NCI-H2029 treated with DMSO at 0.1 percent for 48 hours (cell line): ENCODE measurements at regions not wholly inside any gene's neighbourhood (a gene's known extent, or its start where the extent isn't known, plus 50 kb on each side); places are given as distances from the start of the nearest gene placed in this dataset.
A peak's percentile ranks its signal among the peaks of the same experiment; 100 is the strongest.

Source experiments
- DNase-seq: peaks from one replicate; lab custom pipeline; 2025; lab: John Stamatoyannopoulos, UW

DNA sequence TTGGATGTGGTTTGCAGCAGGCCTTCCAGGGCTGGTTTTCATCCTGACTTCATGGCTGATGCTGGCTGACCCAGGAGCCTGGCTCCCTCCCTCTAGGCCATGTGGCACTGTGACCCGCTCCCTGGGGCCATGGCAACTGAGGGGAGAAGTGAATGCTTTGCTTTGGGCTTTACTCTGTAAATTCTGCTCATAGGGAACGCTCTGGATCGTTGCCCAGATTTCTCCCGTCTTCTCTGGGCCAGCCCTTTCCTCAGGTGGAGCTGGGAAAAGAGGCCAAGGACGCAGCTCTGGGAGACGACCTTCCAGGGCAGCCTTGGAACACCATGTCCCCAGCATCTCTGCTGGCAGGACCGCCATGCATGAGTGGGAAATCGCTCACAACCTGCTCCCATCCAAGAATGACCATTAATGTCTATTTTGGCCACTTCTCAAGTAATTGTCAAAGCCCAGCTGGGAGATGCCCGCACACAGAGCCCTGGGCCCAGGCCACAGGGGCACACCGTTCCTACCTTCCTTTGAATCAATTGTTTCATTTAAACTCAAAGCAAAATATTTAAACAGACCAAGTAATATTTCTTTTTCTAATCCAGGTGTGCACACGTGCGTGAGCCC is 321.8 kb downstream of the TEX29 start:
- no peak for DNase-seq

GRCh38 chr13:111644750-111645149 is 324.3 kb downstream of the TEX29 start:
- DNase-seq = no peak

DNA sequence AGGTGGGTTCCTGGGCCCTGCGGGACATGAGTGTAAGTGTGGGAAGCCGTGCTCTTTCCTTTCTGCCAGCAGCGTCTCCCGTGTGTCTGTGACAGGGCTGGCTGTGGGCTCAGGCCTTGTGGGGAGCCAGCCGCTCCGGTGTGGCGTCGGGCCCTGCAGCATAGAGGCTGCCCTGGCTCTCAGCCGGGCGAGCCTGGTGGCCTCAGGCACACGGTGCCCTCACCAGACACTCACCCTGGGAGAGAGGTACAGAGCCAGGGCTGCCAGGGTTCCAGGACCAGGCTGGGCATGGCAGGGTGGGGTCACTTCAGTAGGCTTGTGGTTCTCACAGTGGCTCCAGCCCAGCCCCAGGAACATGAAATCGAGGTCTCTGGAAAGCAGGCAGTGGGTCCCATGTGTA is 324.8 kb downstream of the TEX29 start:
- no peak for DNase-seq

DNA sequence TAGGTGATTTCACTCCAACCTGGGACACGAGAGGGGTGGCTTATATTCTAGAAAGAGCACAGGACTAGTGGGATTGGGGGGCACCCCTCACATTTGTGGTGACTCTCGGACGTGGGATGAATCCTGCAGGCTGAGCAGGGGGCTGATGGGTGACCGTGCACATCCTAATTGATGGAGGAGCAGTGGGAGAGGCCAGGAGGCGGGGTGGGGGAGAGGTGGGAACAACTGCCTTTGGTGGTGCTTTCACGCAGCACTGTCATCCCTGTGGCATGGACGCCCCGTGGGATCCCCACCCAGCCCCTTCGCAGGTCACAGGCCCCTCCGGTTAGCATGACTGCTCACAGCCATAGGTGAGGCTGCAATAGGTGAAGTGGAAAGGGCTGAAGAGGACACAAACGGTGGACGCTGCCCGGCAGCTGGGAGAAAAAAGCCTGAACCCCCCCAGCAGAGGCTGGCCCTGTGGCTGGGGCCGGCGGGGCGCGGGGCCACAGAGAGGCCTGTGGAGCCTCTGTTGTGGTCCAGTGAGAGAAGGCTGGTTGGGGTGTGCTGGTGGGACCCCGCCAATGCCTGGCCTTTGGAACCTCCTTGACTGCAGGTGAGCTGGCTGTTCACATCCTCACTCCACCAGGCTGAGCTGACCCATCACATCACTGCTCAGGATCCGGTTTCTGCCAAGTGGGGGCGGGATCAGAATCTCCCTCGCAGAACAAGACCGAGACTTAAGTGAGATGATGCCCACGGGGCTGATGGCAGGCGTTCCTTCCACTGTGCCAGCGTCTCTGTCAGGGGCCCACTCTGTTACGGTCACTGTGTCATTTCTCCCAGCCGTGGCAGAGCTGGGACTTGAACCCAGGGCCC is 325.4 kb downstream of the TEX29 start:
- no peak for DNase-seq

- DNase-seq = no peak
Measured at GRCh38 chr13:111646456-111646855, 326.0 kb downstream of the TEX29 start.

GRCh38 chr13:111648885-111649284 is 328.4 kb downstream of the TEX29 start:
- no peak for DNase-seq

DNA sequence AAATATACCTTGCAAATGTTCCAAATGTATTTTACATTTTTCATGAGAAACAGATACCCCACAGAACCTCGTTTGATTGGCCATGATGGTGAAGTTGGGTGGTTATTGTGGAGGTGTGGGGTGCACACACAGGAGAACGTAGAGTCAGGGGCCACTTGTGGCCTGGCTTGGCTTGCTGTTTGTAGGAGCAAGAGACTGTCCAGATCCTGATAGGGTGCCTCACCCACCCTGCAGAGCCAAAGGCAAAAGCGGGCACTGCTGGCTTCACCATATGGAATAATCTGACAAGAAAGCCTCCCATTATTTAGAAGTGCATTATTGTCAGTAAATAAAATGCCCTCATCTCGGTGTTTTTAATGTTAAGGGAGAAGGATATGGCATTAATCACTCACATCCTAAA is 330.2 kb downstream of the TEX29 start:
- DNase-seq = no peak

DNA sequence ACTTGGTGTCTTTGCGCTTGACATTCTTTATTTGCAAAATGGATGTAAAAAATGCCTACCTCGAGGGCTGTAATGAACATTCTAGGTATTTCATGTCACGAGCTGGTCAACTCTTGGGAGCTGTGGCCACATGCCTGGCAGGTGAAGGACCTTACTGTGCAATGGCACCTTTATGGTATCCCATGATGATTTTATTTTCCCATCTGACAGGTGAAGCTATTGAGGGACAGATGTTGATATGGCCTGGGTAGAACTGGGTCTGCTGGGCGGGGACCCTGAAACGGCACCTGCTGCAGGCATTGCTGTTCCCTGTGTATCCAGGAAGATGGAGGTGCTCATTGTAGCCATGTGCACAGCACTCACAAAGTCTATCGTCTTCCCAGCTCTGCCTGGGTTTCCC is 332.2 kb downstream of the TEX29 start:
- no peak for DNase-seq

DNA sequence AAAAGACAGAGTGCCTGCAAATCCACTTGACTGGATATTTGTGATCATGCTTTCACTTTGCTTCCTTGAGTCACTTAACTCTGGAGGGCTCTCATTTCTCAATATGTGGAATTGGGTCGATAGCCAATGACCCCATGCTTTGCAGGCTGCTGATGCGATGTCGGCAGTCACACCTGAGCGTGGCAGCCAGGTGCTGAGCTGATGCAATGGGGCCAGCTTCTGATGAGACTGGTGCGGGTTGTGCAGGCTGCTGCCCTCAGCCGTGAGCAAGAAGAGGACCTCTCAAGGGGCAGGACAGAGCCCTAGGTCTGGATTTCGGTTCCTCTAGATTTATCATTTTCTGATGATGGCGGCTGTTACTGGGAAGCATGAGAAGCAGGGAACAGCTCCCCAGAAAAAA is 334.1 kb downstream of the TEX29 start:
- DNase-seq = no peak

GRCh38 chr13:111656439-111656838 is 336.0 kb downstream of the TEX29 start:
- DNase-seq = no peak

- no peak for DNase-seq
Measured at GRCh38 chr13:111657013-111657412, 336.6 kb downstream of the TEX29 start.

DNA sequence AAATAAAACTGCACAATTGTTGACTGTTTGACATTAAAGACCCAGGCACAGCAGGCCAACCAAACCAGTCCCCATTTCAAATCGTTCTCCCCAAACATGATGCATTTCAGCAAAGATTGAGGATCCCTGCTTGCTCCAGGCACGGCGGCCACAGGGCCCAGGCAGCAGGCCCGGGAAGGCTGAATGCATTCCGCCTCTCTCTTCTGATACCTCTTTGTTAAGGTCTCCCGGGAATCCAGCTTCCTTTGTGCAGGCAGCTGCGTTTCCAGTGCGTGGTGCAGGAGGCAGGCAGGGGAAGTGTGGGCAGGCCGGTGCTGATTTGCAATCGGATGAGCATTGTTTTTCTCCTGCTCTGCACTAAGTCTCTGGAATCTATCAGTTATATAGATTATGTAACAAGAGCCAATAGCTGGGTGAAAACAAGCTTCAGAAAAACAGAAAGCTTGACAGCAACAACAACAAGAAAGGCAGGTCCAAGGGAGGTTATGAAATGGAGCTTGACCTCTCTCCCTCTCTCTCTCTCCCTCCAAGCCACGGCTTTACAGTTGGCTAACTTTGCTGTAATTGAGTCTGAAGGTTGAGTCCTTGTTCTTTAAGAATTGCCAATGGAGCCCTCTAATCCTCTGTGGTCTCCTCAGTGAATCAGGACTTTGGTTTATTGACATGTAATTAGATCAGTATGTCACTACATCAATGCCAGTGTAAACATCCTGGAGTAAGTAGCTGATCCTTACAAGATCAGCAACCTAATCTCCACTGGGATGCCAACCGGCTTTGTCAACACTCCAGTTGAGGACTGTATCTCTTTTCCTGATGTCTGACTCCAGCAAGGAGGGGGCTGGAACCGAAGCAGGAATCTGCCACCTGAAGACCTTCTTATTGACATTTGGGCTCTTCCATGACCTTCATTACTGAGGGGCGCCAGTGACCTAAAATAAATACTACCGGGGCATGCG is 338.0 kb downstream of the TEX29 start:
- peak; percentile 81 for DNase-seq

DNA sequence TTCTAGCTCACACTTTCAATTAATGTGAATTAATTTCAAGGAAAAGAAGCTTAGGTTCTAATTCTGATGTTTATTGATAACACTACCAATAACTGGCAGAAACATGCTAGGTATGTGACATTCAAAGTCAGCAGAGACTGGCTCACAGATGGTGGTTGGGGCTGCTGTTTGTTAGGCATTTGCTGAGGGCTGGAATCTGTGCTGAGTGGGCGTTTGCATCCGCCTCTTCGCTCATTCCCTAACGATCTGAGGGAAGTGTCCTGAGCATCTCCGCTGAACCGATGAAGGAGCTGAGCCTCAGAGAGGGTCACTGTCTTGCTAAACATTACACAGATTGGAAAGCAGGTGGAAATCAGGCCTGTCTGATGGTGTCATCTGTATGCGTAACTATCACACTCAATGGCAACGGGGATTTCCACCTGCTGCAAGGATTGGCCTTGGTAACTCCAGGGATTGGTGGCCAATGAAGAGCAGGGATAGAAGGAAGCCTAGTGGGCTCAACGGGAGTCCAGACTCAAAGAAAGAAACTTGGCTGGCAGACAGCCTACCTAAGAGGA is 338.9 kb downstream of the TEX29 start:
- no peak for DNase-seq

DNA sequence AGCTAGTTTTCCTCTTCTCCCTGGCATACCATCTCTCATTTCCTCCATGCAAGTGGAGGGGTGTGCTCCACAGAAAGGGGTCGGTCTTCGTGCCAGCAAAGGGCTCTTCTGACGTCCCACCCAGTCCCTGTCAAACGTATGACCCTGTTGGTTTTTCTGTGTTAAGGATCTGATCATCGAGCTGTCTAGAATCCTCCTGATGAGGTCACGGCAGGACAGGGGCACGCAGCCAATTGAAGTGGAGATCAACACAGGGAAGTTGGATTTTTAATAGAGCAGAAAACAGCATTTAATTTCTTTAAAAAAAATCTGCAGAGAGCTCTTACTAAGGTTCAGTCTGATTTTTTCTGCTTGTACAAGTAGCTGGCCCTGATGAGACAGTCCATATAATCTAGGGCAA is 339.4 kb downstream of the TEX29 start:
- peak; percentile 70 for DNase-seq

DNA sequence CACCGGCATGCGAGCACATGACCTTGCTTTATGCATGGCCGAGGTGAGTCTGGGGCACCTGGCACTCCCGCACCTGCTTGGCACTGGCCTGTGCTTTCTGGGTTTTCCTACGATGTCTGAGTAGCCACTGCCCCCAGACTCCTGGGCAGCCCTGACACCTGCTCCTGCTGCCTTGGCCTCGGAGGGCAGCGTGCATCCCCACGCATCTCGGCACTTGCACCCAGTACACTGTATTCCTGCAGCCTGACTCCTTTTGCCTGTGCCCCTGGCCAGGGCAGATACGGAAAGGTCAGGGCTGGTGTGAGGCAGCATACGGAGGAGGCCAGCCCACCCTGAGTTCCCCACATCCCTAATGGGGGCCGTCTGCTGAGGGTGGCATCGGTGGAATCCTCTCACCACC is 340.6 kb downstream of the TEX29 start:
- no peak for DNase-seq

DNA sequence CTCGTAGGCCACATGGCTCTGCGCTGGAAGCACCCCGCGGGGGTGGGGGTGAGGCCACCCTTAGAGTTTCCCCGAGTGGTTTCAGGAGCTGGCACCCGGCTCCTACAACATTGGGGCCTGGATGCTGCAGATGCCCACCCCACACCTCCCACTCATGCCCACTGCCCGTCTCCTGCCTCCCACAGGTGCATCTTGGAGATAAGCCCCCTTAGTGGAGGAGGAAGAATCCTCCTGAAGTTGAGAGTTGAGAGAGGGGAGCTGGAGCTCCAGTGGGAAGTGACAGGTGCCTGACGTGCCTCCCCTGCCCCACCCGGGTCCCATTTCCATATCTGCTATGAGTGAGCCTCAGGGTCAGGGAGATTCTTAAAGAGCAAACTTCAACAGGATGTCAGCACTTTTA is 341.3 kb downstream of the TEX29 start:
- no peak for DNase-seq

- DNase-seq = no peak
Measured at GRCh38 chr13:111662451-111662850, 342.0 kb downstream of the TEX29 start.

GRCh38 chr13:111662895-111663294 is 342.5 kb downstream of the TEX29 start:
- DNase-seq = no peak

DNA sequence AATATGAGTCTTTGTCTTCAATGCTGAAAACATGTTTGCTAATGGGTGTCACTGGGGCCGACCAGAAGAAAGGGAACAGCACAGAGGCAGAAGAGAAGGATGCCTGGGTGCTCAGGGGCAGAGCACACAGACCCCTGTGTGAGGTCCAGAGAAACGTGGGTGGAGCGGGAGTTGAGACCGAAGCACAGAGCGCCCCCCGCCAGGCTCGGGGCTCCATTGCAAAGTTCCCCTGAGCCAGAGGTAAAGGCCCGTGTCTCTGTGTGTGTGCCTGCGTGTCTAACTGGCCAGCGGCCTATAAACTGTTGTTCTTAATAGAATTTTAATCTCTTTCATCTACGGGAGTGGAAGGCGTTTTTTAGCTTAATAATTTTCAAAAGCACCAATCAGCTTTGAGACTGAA is 343.1 kb downstream of the TEX29 start:
- no peak for DNase-seq

DNA sequence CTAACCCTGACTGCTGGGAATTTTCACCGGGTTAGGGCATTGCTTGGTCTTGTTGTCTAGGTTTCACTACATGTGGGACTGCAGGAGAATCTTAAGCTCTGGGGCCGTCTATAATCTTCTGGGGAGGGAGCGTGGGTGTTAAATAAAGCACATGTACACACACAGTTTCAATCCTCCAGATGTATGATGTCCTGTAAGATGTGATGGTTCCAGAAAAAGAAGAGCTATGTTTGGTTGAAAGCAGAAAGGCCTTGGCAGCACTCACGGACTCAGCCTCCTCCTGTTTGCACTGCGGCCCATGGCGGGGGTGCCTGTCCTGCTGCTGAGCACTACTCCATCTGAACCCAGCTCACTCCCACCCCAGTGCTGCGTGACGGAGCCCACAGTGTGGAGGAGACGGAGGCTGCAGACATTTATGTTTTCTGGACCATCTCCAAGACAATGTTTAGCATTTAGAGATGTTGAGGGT is 343.5 kb downstream of the TEX29 start:
- no peak for DNase-seq

GRCh38 chr13:111664696-111665095 is 344.3 kb downstream of the TEX29 start:
- DNase-seq = no peak

DNA sequence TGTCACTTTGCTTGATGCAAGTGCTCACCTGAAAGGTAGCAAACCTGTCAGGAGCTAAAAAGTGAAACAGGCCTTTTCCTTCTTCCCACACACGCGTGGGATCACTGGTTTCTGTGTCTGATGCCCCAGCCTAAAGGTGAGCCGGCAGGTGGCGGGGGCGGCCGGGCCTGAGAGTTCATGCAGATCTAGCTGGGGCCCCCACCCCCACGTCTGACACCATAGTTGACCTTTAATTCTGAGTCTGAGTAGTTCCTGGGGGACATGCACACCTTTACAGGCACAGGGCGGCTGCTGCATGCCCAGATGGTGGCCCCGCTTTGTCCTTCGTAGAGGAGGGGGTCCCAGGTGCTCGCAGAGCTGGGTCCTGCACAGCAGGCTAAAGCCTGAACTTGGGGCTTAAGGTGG is 345.3 kb downstream of the TEX29 start:
- DNase-seq = no peak
